Fibroblast of lung (primary cell): ENCODE measurements at regions not wholly inside any gene's neighbourhood (a gene's known extent, or its start where the extent isn't known, plus 50 kb on each side); places are given as distances from the start of the nearest gene placed in this dataset.

Source experiments
- CTCF ChIP-seq, 2 donors: IDR thresholded peaks in 1 of 2; conservative IDR thresholded peaks in 1 of 2; 1 replicate in 1 of 2; 2 replicates in 1 of 2; pipeline ENCODE4 v1.5.1; 2011 to 2012; ENCODE audit warnings: low read length in 2 of 2, control low read depth in 1 of 2, inconsistent platforms in 1 of 2, low read depth in 1 of 2, mild to moderate bottlenecking in 1 of 2
- EZH2 ChIP-seq: IDR thresholded peaks from 2 replicates; pipeline ENCODE4 v1.5.1; 2012; ENCODE audit warnings: low read length, control low read depth, mild to moderate bottlenecking; ENCODE audit errors: missing control alignments

- TF ChIP-seq CTCF (conservative IDR thresholded peaks at IDR 0.05 in 1 of 2, IDR thresholded peaks at IDR 0.05 in 1 of 2; ENCODE audit: low read depth in 1 of 2, low read length in 2 of 2) = no peak
- no peak for TF ChIP-seq EZH2
Measured at GRCh38 chr6:125658759-125659431, 90.5 kb upstream of the HEY2 start.
